ENCODE measurements at regions not wholly inside any gene's neighbourhood (a gene's known extent, or its start where the extent isn't known, plus 50 kb on each side); places are given as distances from the start of the nearest gene placed in this dataset.

DNA sequence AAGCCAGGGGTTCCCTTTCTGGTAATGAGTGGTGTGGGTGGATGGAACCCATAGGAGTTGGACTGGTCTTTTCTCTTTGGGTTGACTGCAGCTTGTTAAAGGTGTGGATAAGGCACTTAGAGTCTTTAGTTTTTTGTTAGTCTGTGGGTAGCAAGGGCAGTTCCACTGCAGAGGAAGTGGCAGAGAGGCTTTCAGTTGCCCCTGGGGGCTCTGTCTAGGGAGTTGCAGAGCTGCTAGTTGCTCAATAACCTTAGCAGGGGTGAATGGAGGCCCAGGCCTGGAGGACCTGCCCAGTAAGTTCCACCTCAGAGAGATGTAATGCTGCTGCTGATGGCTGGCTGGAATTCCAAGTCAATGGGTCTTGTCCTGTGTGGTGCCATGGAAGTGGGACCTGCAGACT is 282.6 kb upstream of the NDST4 start:
- no peaks in the 10 kb centered on the region for H3K79me1 ChIP-seq (ENCODE audit: insufficient read depth, low read depth, low read length, poor library complexity, severe bottlenecking)
- H3K23me2 ChIP-seq (ENCODE audit: insufficient read length, low read depth, low read length, poor library complexity, severe bottlenecking) = no peaks in the 10 kb centered on the region
- no peak overlapping the region for H3T11ph ChIP-seq (ENCODE audit: low read length)
- no peak overlapping the region for H3K56ac ChIP-seq (ENCODE audit: insufficient read length, low read depth, low read length)
- H3K23ac ChIP-seq (ENCODE audit: insufficient read length, low read depth, low read length) = no peak overlapping the region
- H3K27ac Mint-ChIP-seq = 0 out of 7 replicates have a peak overlapping the region, but pooled peaks of 1 of the 3 experiments have one; percentile 36
- H3K9me3 ChIP-seq (ENCODE audit: control insufficient read depth, low read depth, low read length) = no peaks in the 10 kb centered on the region
- H3K14ac ChIP-seq (ENCODE audit: insufficient read depth, low read length) = no peak overlapping the region
- no peak overlapping the region for H2BK5ac ChIP-seq (ENCODE audit: insufficient read length, low read length)
- H3K4ac ChIP-seq (ENCODE audit: low read depth, low read length) = no peak overlapping the region
- no peak for DNase-seq
- H2BK15ac ChIP-seq (ENCODE audit: low read depth, low read length) = no peak overlapping the region
- H2AFZ ChIP-seq (ENCODE audit: low read length) = no peak overlapping the region
- H3K4me3 Mint-ChIP-seq = no peak overlapping the region
- TF ChIP-seq, protein P1, sequence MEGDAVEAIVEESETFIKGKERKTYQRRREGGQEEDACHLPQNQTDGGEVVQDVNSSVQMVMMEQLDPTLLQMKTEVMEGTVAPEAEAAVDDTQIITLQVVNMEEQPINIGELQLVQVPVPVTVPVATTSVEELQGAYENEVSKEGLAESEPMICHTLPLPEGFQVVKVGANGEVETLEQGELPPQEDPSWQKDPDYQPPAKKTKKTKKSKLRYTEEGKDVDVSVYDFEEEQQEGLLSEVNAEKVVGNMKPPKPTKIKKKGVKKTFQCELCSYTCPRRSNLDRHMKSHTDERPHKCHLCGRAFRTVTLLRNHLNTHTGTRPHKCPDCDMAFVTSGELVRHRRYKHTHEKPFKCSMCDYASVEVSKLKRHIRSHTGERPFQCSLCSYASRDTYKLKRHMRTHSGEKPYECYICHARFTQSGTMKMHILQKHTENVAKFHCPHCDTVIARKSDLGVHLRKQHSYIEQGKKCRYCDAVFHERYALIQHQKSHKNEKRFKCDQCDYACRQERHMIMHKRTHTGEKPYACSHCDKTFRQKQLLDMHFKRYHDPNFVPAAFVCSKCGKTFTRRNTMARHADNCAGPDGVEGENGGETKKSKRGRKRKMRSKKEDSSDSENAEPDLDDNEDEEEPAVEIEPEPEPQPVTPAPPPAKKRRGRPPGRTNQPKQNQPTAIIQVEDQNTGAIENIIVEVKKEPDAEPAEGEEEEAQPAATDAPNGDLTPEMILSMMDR (conservative IDR thresholded peaks at IDR 0.05) = no peak
- H2AK5ac ChIP-seq (ENCODE audit: insufficient read length, low read length) = no peak overlapping the region
- H3K27ac ChIP-seq (ENCODE audit: insufficient read length, low read depth, low read length) = no peak overlapping the region
- peaks cover 0 to 6% (median 3%) of the 10 kb centered on the region in 3 experiments; a peak in 5 of 7 replicates for H3K36me3 Mint-ChIP-seq (ENCODE audit: insufficient read depth in 1 of 3, low read depth in 3 of 3)
- H4K20me1 ChIP-seq (ENCODE audit: control insufficient read depth, insufficient read depth, insufficient read length) = no peaks in the 10 kb centered on the region
- no peaks in the 10 kb centered on the region for H3K4me1 Mint-ChIP-seq
- H3K4me1 ChIP-seq (ENCODE audit: insufficient read depth, low read length) = no peaks in the 10 kb centered on the region
- no peak overlapping the region for H2BK120ac ChIP-seq (ENCODE audit: low read depth, low read length, poor library complexity, severe bottlenecking)
- no peak overlapping the region for H3K4me2 ChIP-seq (ENCODE audit: insufficient read depth, insufficient read length, low read length)
- no peak overlapping the region for H4K8ac ChIP-seq (replicated peaks; ENCODE audit: insufficient read length, low read depth, low read length)
- H3K27me3 Mint-ChIP-seq (ENCODE audit: low read depth) = no peaks in the 10 kb centered on the region
- H3K79me2 ChIP-seq (ENCODE audit: insufficient read depth, low read length) = no peaks in the 10 kb centered on the region
- H2BK20ac ChIP-seq (ENCODE audit: low read depth, low read length, poor library complexity, severe bottlenecking) = no peak overlapping the region
- no peak overlapping the region for H4K5ac ChIP-seq (ENCODE audit: insufficient read length, low read depth, low read length)
- H3K9me3 Mint-ChIP-seq = peaks cover 16 to 19% of the 10 kb centered on the region in 2 experiments
- H3K27me3 ChIP-seq (ENCODE audit: insufficient read depth, low read length) = no peaks in the 10 kb centered on the region
- H2BK12ac ChIP-seq (ENCODE audit: insufficient read length, low read depth, low read length) = no peak overlapping the region
- no peak overlapping the region for H3K18ac ChIP-seq (ENCODE audit: insufficient read length, low read depth, low read length)
- H3K9ac ChIP-seq (ENCODE audit: extremely low read depth, insufficient read length, low read length) = no peak overlapping the region
- no peak overlapping the region for H4K91ac ChIP-seq (ENCODE audit: insufficient read length, low read depth, low read length)
